ENCODE measurements at regions not wholly inside any gene's neighbourhood (a gene's known extent, or its start where the extent isn't known, plus 50 kb on each side); places are given as distances from the start of the nearest gene placed in this dataset.

DNA sequence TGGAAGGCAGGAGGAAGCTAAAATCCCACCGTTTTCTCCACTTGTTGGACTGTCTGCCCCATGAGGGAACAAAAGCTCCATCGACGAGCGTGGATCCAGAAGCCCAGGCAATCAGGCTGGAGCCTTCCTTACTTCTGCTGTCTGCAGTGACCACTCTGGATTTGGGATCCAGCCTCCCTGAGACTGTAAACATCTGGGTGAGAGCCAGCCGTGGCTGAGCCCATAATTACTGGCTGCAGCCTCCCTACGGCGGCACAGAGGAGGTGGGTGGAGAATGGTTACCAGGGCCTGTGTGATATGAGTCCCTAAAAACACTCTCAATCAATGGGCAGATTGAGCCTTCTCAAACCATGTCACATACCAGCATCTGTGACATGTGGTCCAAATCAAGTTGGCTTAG, 158.2 kb downstream of the FOXL1 start:
- TF ChIP-seq, protein P1, sequence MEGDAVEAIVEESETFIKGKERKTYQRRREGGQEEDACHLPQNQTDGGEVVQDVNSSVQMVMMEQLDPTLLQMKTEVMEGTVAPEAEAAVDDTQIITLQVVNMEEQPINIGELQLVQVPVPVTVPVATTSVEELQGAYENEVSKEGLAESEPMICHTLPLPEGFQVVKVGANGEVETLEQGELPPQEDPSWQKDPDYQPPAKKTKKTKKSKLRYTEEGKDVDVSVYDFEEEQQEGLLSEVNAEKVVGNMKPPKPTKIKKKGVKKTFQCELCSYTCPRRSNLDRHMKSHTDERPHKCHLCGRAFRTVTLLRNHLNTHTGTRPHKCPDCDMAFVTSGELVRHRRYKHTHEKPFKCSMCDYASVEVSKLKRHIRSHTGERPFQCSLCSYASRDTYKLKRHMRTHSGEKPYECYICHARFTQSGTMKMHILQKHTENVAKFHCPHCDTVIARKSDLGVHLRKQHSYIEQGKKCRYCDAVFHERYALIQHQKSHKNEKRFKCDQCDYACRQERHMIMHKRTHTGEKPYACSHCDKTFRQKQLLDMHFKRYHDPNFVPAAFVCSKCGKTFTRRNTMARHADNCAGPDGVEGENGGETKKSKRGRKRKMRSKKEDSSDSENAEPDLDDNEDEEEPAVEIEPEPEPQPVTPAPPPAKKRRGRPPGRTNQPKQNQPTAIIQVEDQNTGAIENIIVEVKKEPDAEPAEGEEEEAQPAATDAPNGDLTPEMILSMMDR (conservative IDR thresholded peaks at IDR 0.05; ENCODE audit: low read depth, low read length) = no peak
- TF ChIP-seq EZH2 (IDR thresholded peaks at IDR 0.05; ENCODE audit: borderline replicate concordance, low read depth, low read length, poor library complexity, severe bottlenecking) = no peak
